Endothelial cell of umbilical vein (primary cell): ENCODE measurements at regions not wholly inside any gene's neighbourhood (a gene's known extent, or its start where the extent isn't known, plus 50 kb on each side); places are given as distances from the start of the nearest gene placed in this dataset.

Source experiments
- BruUV-seq: library from RNA; stranded (reverse); fragments of 400-500 nt; replicated peaks from 2 replicates; lab custom pipeline; 2021; lab: Mats Ljungman, UMichigan
- CTCF ChIA-PET: fragments of 300-600, 350-600 bp; sonication (Branson Sonifier 250); formaldehyde crosslinking; loops from one replicate; lab custom pipeline; 2021; ENCODE audit warnings: antibody characterized with exemption, inconsistent platforms; lab: Charles Lee
- POLR2A ChIA-PET: fragments of 300-600, 350-600 bp; sonication (Branson Sonifier 250); formaldehyde crosslinking; loops from one replicate; lab custom pipeline; 2021; ENCODE audit warnings: antibody characterized with exemption, inconsistent platforms; lab: Charles Lee
- DNase-seq: peaks from one replicate; pipeline ENCODE4 v3.0.0-alpha.2; 2011; ENCODE audit warnings: low read depth, low spot score
- FAIRE-seq: peaks from 2 replicates; lab custom pipeline; 2011; peaks lifted over from hg19 to GRCh38; lab: Jason Lieb, UNC
- H2AFZ ChIP-seq: 2 replicates; pipeline ENCODE4 v1.6.0; 2012; ENCODE audit warnings: low read depth, low read length, control low read depth, inconsistent platforms
- H3K27ac ChIP-seq: 2 replicates; pipeline ENCODE4 v1.5.1; 2011; ENCODE audit warnings: low read depth, mild to moderate bottlenecking, control low read depth, low read length, moderate library complexity; ENCODE audit not compliant: insufficient read depth
- H3K27me3 ChIP-seq, 2 experiments: 2 replicates each; pipeline versions ENCODE4 v1.6.0 to v1.6.1; 2011; ENCODE audit warnings: low read length in 2 of 2, mixed read lengths in 1 of 2; ENCODE audit not compliant: control insufficient read depth in 2 of 2, insufficient read depth in 2 of 2
- H3K36me3 ChIP-seq, 2 experiments: 2 replicates in 1 of 2; 3 replicates in 1 of 2; pipeline ENCODE4 v1.5.1; 2011; ENCODE audit warnings: low read length in 2 of 2, mild to moderate bottlenecking in 1 of 2, moderate library complexity in 1 of 2; ENCODE audit not compliant: control insufficient read depth in 2 of 2, insufficient read depth in 2 of 2; ENCODE audit errors: extremely low read depth in 1 of 2
- H3K4me1 ChIP-seq: 3 replicates; pipeline ENCODE4 v1.5.1; 2011; ENCODE audit warnings: mild to moderate bottlenecking, low read length; ENCODE audit not compliant: control insufficient read depth, insufficient read depth; ENCODE audit errors: extremely low read depth
- H3K4me2 ChIP-seq: 2 replicates; pipeline ENCODE4 v1.6.1; 2011; ENCODE audit warnings: low read length, control low read depth, mixed read lengths; ENCODE audit not compliant: insufficient read depth
- H3K4me3 ChIP-seq, 3 experiments: fragments of 200-600 bp in 1 of 3; sonication (generic), shearing (Covaris generic) in 1 of 3; replicated peaks in 1 of 3; 2 replicates each; pipeline ENCODE4 v1.5.1; 2011 to 2016; ENCODE audit warnings: control low read depth in 3 of 3, low read length in 3 of 3, mild to moderate bottlenecking in 2 of 3, inconsistent platforms in 1 of 3, low read depth in 1 of 3, moderate library complexity in 1 of 3; ENCODE audit not compliant: insufficient read depth in 1 of 3
- H3K79me2 ChIP-seq: 2 replicates; pipeline ENCODE4 v1.6.0; 2012; ENCODE audit warnings: low read length, inconsistent platforms; ENCODE audit not compliant: control insufficient read depth, insufficient read depth
- H3K9ac ChIP-seq: replicated peaks from 2 replicates; pipeline ENCODE3; 2011; ENCODE audit warnings: low read length, control low read depth; ENCODE audit not compliant: insufficient read depth; ENCODE audit errors: extremely low read depth
- H3K9me1 ChIP-seq: replicated peaks from 3 replicates; pipeline ENCODE4 v1.6.0; 2011; ENCODE audit warnings: mild to moderate bottlenecking, low read length; ENCODE audit not compliant: control insufficient read depth, insufficient read depth; ENCODE audit errors: extremely low read depth
- H3K9me3 ChIP-seq: replicated peaks from 2 replicates; pipeline ENCODE4 v1.5.1; 2012; ENCODE audit warnings: low read length, inconsistent platforms; ENCODE audit not compliant: control insufficient read depth, insufficient read depth
- H4K20me1 ChIP-seq: replicated peaks from 2 replicates; pipeline ENCODE3; 2011; ENCODE audit warnings: mild to moderate bottlenecking, low read length; ENCODE audit not compliant: control insufficient read depth, insufficient read depth; ENCODE audit errors: extremely low read depth
- CTCF ChIP-seq, 2 donors: IDR thresholded peaks; 1 replicate in 1 of 2; 2 replicates in 1 of 2; pipeline ENCODE4 v1.5.1; 2011; ENCODE audit warnings: low read length in 2 of 2, mild to moderate bottlenecking in 2 of 2, moderate library complexity in 2 of 2, control low read depth in 1 of 2, inconsistent platforms in 1 of 2, low read depth in 1 of 2; ENCODE audit not compliant: insufficient read depth in 1 of 2; ENCODE audit errors: extremely low read depth in 1 of 2
- EZH2 ChIP-seq: IDR thresholded peaks from 2 replicates; pipeline ENCODE4 v1.6.1; 2012; ENCODE audit warnings: borderline replicate concordance, low read depth, mild to moderate bottlenecking, moderate library complexity, low read length, inconsistent platforms; ENCODE audit not compliant: severe bottlenecking
- FOS ChIP-seq: IDR thresholded peaks from 2 replicates; pipeline ENCODE4 v1.6.1; 2011; ENCODE audit warnings: mild to moderate bottlenecking, low read length, moderate library complexity, borderline replicate concordance; ENCODE audit not compliant: insufficient read depth
- GATA2 ChIP-seq: IDR thresholded peaks from 2 replicates; pipeline ENCODE4 v1.7.0; 2011; ENCODE audit warnings: low read depth, mild to moderate bottlenecking, moderate library complexity, mixed read lengths, low read length; ENCODE audit not compliant: insufficient read length, insufficient read depth
- JUN ChIP-seq: IDR thresholded peaks from 2 replicates; pipeline ENCODE4 v1.6.1; 2011; ENCODE audit warnings: borderline replicate concordance, low read depth; ENCODE audit not compliant: insufficient read length, insufficient read depth
- MAX ChIP-seq: IDR thresholded peaks from 2 replicates; pipeline ENCODE4 v1.6.1; 2011; ENCODE audit not compliant: insufficient read depth, insufficient read length
- MYC ChIP-seq: IDR thresholded peaks from one replicate; pipeline ENCODE4 v1.6.1; 2011; ENCODE audit warnings: mild to moderate bottlenecking, low read depth, low read length
- POLR2A ChIP-seq: IDR thresholded peaks from 2 replicates; pipeline ENCODE4 v1.6.1; 2012; ENCODE audit warnings: low read depth, mild to moderate bottlenecking, control low read depth, low read length
- POLR2AphosphoS5 ChIP-seq: IDR thresholded peaks from 2 replicates; pipeline ENCODE4 v1.6.1; 2012; ENCODE audit warnings: low read depth, mild to moderate bottlenecking, control low read depth, low read length, moderate library complexity; ENCODE audit not compliant: insufficient read depth
- dilution Hi-C: fragments of 300-500 bp; cut with MboI; formaldehyde crosslinking; loops from one replicate; pipeline ENCODE4 v1.15.0; 2019; ENCODE audit warnings: low sequenced_read_pairs; ENCODE audit not compliant: extremely low pct_ligation_motif_present
- intact Hi-C: fragments of 100-400 bp; cut with micrococcal nuclease; formaldehyde crosslinking; loops from one replicate; pipeline ENCODE4 v1.10.0; 2022

GRCh38 chr1:112318698-112319370 lies 77.2 kb upstream of the CTTNBP2NL start:
- intact Hi-C loops (no loop called here), dilution Hi-C loops (no loop called here)
- no peak overlapping the region for H2AFZ ChIP-seq
- peaks cover 8% of the 10 kb centered on the region for H3K4me1 ChIP-seq
- no peaks in the 10 kb centered on the region for H4K20me1 ChIP-seq
- H3K4me3 ChIP-seq: no peak overlapping the region
- H3K9ac ChIP-seq: no peak overlapping the region
- no peak for TF ChIP-seq POLR2AphosphoS5
- TF ChIP-seq POLR2A: no peak
- TF ChIP-seq GATA2: no peak
- TF ChIP-seq EZH2: no peak
- TF ChIP-seq FOS: no peak
- TF ChIP-seq CTCF (IDR thresholded peaks at IDR 0.05; ENCODE audit: extremely low read depth in 1 of 2, insufficient read depth in 1 of 2, low read depth in 1 of 2, low read length in 2 of 2): no peak
- no peak for TF ChIP-seq MYC
- no peak for TF ChIP-seq MAX
- TF ChIP-seq JUN: no peak
- H3K9me3 ChIP-seq: no peaks in the 10 kb centered on the region
- no peaks in the 10 kb centered on the region for H3K36me3 ChIP-seq
- no peak overlapping the region for H3K4me2 ChIP-seq
- BruUV-seq: no TSS peak
- no peaks in the 10 kb centered on the region for H3K9me1 ChIP-seq
- no peak overlapping the region for H3K27ac ChIP-seq
- ChIA-PET CTCF (interaction anchor here (1.8 to 2.3 kb wide), 2 partner anchors 18 to 20 kb away, joined by 8 to 10 read pairs; no protein-coding TSS in a partner anchor), POLR2A (no interaction called here)
- no peaks in the 10 kb centered on the region for H3K79me2 ChIP-seq
- no peak for DNase-seq
- no peaks in the 10 kb centered on the region for H3K27me3 ChIP-seq
- no peak for FAIRE-seq
